DND-41 (cell line): ENCODE measurements at regions not wholly inside any gene's neighbourhood (a gene's known extent, or its start where the extent isn't known, plus 50 kb on each side); places are given as distances from the start of the nearest gene placed in this dataset.

Source experiments
- ATAC-seq: fragments of 200-7000 bp; cut with Tn5 transposase; 3 replicates; pipeline ENCODE4 v1.9.1; 2021; ENCODE audit warnings: low read depth; ENCODE audit not compliant: insufficient read depth
- DNase-seq: peaks from one replicate; pipeline ENCODE4 v3.0.0-alpha.2; 2020
- H2AFZ ChIP-seq: 2 replicates; pipeline ENCODE4 v1.6.0; 2012; ENCODE audit warnings: low read depth, low read length
- H3K27ac ChIP-seq: 2 replicates; pipeline ENCODE4 v1.5.1; 2012; ENCODE audit warnings: low read length, inconsistent platforms
- H3K27me3 ChIP-seq: fragments of 200-600 bp; sonication (generic); 2 replicates; pipeline ENCODE4 v1.6.0; 2012; ENCODE audit warnings: low read length, mild to moderate bottlenecking, inconsistent platforms; ENCODE audit not compliant: insufficient read depth, poor library complexity
- H3K36me3 ChIP-seq: 2 replicates; pipeline ENCODE4 v1.5.1; 2012; ENCODE audit warnings: low read length, inconsistent platforms; ENCODE audit not compliant: insufficient read depth
- H3K4me1 ChIP-seq: 2 replicates; pipeline ENCODE4 v1.5.1; 2012; ENCODE audit warnings: mild to moderate bottlenecking, low read length; ENCODE audit not compliant: insufficient read depth
- H3K4me2 ChIP-seq: 2 replicates; pipeline ENCODE4 v1.6.0; 2012; ENCODE audit warnings: mild to moderate bottlenecking, moderate library complexity, low read length, inconsistent platforms; ENCODE audit not compliant: insufficient read depth
- H3K4me3 ChIP-seq, 2 experiments: fragments of 200-600 bp in 1 of 2; shearing (Covaris generic) in 1 of 2; 2 replicates each; pipeline ENCODE4 v1.5.1; 2012 to 2016; ENCODE audit warnings: inconsistent platforms in 2 of 2, low read length in 2 of 2, mild to moderate bottlenecking in 2 of 2, low read depth in 1 of 2, moderate library complexity in 1 of 2
- H3K79me2 ChIP-seq: 2 replicates; pipeline ENCODE4 v1.6.0; 2012; ENCODE audit warnings: low read length, inconsistent platforms; ENCODE audit not compliant: insufficient read depth
- H3K9ac ChIP-seq: 2 replicates; pipeline ENCODE4 v1.6.0; 2012; ENCODE audit warnings: low read depth, mild to moderate bottlenecking, inconsistent platforms, low read length, moderate library complexity
- H3K9me3 ChIP-seq: 2 replicates; pipeline ENCODE4 v1.5.1; 2012; ENCODE audit warnings: low read length, moderate library complexity, mild to moderate bottlenecking, inconsistent platforms; ENCODE audit not compliant: insufficient read depth, severe bottlenecking
- H4K20me1 ChIP-seq: 2 replicates; pipeline ENCODE4 v1.6.0; 2012; ENCODE audit warnings: low read length; ENCODE audit not compliant: insufficient read depth
- EZH2 ChIP-seq: IDR thresholded peaks from 3 replicates; pipeline ENCODE4 v1.6.1; 2012; ENCODE audit warnings: borderline replicate concordance, low read depth, mild to moderate bottlenecking, moderate library complexity, low read length, inconsistent platforms; ENCODE audit not compliant: severe bottlenecking
- TF ChIP-seq, protein P1 (sequence below): IDR thresholded peaks from 2 replicates; pipeline ENCODE4 v1.5.1; 2012; ENCODE audit warnings: borderline replicate concordance, low read length, moderate library complexity, mild to moderate bottlenecking; ENCODE audit not compliant: poor library complexity, severe bottlenecking; ENCODE audit errors: extremely low read depth

DNA sequence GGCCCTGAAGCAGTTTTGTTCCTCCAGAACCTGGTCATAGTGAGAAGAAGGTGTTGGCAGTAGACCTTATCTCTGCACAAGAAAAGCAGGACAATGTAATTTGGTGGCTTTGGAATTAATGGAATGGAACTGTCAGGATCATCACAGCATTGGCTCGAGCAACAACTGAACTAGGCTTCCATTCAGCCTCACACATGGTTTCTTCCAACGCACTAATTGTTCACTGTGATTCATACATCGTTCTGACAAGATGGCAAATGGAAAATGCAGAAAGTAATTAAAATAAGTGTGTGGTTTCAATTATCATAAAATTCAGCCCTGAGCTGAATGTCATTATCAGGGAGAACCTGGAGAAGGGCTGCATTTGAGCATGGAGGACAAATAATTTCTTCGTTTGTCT, 80.6 kb downstream of the MFSD1 start:
- Histone ChIP-seq H3K79me2 (no peaks in the 10 kb centered on the region), H3K36me3 (no peaks in the 10 kb centered on the region), H3K4me3 (no peak overlapping the region), H3K27me3 (no peaks in the 10 kb centered on the region), H3K4me1 (no peaks in the 10 kb centered on the region), H3K27ac (no peak overlapping the region), H2AFZ (no peak overlapping the region), H4K20me1 (no peaks in the 10 kb centered on the region), H3K4me2 (no peak overlapping the region), H3K9me3 (no peaks in the 10 kb centered on the region), H3K9ac (no peak overlapping the region)
- TF ChIP-seq, protein P1, sequence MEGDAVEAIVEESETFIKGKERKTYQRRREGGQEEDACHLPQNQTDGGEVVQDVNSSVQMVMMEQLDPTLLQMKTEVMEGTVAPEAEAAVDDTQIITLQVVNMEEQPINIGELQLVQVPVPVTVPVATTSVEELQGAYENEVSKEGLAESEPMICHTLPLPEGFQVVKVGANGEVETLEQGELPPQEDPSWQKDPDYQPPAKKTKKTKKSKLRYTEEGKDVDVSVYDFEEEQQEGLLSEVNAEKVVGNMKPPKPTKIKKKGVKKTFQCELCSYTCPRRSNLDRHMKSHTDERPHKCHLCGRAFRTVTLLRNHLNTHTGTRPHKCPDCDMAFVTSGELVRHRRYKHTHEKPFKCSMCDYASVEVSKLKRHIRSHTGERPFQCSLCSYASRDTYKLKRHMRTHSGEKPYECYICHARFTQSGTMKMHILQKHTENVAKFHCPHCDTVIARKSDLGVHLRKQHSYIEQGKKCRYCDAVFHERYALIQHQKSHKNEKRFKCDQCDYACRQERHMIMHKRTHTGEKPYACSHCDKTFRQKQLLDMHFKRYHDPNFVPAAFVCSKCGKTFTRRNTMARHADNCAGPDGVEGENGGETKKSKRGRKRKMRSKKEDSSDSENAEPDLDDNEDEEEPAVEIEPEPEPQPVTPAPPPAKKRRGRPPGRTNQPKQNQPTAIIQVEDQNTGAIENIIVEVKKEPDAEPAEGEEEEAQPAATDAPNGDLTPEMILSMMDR: no peak
- no peak for TF ChIP-seq EZH2
- no peak for DNase-seq
- ATAC-seq: no peak

DNA sequence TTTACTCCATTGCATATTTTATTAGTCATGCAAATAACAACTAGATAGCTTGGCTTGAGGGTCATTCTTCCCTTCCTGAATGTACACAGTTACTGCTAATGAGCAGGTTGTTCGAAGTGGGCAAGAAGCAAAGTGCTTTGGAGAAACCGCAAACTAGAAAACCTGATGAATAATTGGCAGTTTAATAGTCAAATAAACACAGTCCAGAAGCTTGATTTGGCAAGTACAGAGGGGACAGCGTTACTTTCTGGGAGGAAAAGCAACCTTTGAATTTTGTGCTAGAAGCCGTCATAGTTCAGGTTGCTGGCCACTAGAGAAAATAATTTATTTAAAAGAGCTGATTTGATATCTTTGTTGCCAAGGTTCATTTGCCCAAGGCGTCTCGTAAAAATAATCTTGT, 94.9 kb downstream of the MFSD1 start:
- no peak overlapping the region for H3K9ac ChIP-seq

DNA sequence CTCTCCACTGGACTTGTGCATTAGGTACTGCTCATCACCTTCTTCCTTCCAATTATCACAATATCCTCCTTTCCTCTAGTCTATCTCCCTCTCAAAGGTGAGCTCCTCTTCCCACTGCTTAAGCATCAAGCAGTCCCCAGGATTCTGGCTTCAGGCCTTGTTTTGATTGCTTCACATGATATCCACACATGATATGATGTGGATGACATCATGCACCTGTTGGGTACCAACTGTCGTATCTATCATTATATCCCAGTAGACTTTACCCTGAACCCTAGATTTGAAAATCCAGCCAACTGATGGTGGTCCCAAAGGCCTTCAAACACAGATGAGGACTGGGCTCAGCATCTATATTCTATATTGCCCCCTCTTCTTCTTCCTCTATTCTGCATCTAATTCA, 104.9 kb downstream of the MFSD1 start:
- Histone ChIP-seq H3K36me3 (no peaks in the 10 kb centered on the region), H3K4me1 (no peaks in the 10 kb centered on the region), H3K9me3 (no peaks in the 10 kb centered on the region), H4K20me1 (no peaks in the 10 kb centered on the region), H3K27ac (no peak overlapping the region), H3K9ac (no peak overlapping the region), H3K79me2 (no peaks in the 10 kb centered on the region), H3K4me3 (no peak overlapping the region), H3K27me3 (no peaks in the 10 kb centered on the region), H2AFZ (no peak overlapping the region), H3K4me2 (no peak overlapping the region)
- TF ChIP-seq EZH2: no peak
- TF ChIP-seq, protein P1: no peak
- ATAC-seq (no peak), DNase-seq (no peak)

More for the DNA sequence above, 94.9 kb downstream of the MFSD1 start:
- no peak for ATAC-seq
- H3K36me3 ChIP-seq: no peaks in the 10 kb centered on the region
- TF ChIP-seq, protein P1: no peak
- no peak for TF ChIP-seq EZH2
- DNase-seq: no peak
- H3K4me2 ChIP-seq: no peak overlapping the region
- H3K27ac ChIP-seq: no peak overlapping the region
- no peaks in the 10 kb centered on the region for H3K4me1 ChIP-seq
- H3K4me3 ChIP-seq: no peak overlapping the region
- no peaks in the 10 kb centered on the region for H3K9me3 ChIP-seq
- H4K20me1 ChIP-seq: no peaks in the 10 kb centered on the region
- H2AFZ ChIP-seq: no peak overlapping the region
- H3K27me3 ChIP-seq: no peaks in the 10 kb centered on the region
- no peaks in the 10 kb centered on the region for H3K79me2 ChIP-seq

DNA sequence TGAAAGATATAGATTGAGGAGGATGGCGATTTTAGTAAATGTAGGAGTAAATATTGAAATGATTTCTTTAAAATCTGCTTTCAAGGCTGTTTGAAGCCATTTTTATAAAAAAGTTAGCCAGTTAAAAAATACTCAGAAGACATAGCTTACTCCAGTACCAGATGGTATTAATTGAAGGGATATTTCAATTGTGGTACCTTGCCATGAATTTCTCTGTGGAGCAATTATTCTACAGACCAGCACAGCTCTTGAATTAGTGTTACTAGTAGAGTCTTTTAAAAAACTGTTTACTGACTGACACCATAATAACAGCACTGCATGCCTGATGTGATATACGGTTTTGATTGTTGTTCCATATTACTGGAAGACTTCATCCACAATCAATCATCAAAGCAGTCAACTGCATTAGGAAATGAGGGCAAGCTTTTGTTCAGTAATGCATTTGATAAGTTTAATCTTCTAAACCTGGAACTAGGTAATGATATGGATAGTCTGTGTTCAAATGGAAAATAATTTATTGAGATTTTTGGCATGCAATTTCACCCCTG, 106.4 kb downstream of the MFSD1 start:
- Histone ChIP-seq H3K27me3 (no peaks in the 10 kb centered on the region), H2AFZ (no peak overlapping the region)

More for the DNA sequence above, 106.4 kb downstream of the MFSD1 start:
- H4K20me1 ChIP-seq: no peaks in the 10 kb centered on the region
- H3K9ac ChIP-seq: no peak overlapping the region
- no peaks in the 10 kb centered on the region for H3K9me3 ChIP-seq
- H3K27ac ChIP-seq: no peak overlapping the region
- no peaks in the 10 kb centered on the region for H3K79me2 ChIP-seq
- H3K4me1 ChIP-seq: no peaks in the 10 kb centered on the region
- ATAC-seq (no peak), DNase-seq (no peak)
- no peak overlapping the region for H3K4me3 ChIP-seq
- H3K36me3 ChIP-seq: no peaks in the 10 kb centered on the region
- TF ChIP-seq, protein P1: no peak
- no peak for TF ChIP-seq EZH2
- H3K4me2 ChIP-seq: no peak overlapping the region
